ENCODE measurements at regions not wholly inside any gene's neighbourhood (a gene's known extent, or its start where the extent isn't known, plus 50 kb on each side); places are given as distances from the start of the nearest gene placed in this dataset.

DNA sequence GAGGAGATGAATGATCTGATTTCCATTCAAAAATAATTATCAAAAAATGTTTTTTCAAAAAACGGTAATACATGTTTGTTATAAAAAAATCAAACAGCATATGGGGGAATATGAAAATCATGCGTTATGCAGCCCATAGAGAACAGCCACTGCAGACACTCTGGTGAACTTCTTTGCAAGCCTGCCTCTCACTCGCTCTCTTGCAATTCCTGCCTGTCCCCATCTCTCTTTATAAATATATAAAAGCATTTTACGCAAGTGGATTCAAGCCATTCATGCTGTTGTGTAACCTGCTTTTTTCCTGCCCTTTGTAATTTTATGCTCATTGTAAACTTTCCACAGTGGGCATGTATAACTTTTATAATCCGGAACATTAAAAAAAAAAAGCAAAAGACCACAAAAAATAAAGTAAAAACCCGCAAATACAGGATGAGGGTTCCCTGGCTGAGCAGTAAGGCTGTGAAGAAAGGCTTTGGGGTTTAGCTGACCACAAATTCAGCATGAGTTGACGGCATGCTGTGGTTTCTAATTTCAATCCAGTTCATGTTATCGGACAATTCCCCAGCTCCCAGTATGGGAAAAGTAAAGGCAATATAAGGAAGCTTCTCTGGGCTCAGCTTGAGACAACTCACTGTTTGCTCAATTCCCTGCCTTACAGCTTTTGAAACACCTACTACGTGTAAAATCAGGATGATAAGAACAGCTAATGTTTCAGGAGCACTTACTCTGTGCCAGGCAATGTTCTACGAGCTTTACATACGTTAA lies 52.8 kb upstream of the ZBTB40 start:
- Histone ChIP-seq H3K27me3 (replicated peaks; ENCODE audit: insufficient read depth, low read length) (peaks cover 97% of the 10 kb centered on the region), H2AFZ (ENCODE audit: low read length) (no peak overlapping the region), H3K9ac (ENCODE audit: low read length) (no peak overlapping the region), H4K20me1 (ENCODE audit: insufficient read depth, low read length) (no peaks in the 10 kb centered on the region), H3K36me3 (replicated peaks; ENCODE audit: insufficient read depth, low read length) (no peaks in the 10 kb centered on the region), H3K9me2 (replicated peaks; ENCODE audit: insufficient read depth, low read length) (no peaks in the 10 kb centered on the region), H3K4me3 (ENCODE audit: low read length) (no peak overlapping the region), H3K9me3 (replicated peaks; ENCODE audit: insufficient read depth, low read length) (no peaks in the 10 kb centered on the region), H3K4me2 (ENCODE audit: low read depth, low read length) (no peak overlapping the region), H3F3A (ENCODE audit: insufficient read depth, low read length) (no peaks in the 10 kb centered on the region), H3K79me2 (ENCODE audit: low read length) (no peaks in the 10 kb centered on the region), H3K4me1 (ENCODE audit: low read length) (no peaks in the 10 kb centered on the region), H3K27ac (ENCODE audit: low read length) (no peak overlapping the region)
- TF ChIP-seq, protein P1, sequence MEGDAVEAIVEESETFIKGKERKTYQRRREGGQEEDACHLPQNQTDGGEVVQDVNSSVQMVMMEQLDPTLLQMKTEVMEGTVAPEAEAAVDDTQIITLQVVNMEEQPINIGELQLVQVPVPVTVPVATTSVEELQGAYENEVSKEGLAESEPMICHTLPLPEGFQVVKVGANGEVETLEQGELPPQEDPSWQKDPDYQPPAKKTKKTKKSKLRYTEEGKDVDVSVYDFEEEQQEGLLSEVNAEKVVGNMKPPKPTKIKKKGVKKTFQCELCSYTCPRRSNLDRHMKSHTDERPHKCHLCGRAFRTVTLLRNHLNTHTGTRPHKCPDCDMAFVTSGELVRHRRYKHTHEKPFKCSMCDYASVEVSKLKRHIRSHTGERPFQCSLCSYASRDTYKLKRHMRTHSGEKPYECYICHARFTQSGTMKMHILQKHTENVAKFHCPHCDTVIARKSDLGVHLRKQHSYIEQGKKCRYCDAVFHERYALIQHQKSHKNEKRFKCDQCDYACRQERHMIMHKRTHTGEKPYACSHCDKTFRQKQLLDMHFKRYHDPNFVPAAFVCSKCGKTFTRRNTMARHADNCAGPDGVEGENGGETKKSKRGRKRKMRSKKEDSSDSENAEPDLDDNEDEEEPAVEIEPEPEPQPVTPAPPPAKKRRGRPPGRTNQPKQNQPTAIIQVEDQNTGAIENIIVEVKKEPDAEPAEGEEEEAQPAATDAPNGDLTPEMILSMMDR (IDR thresholded peaks at IDR 0.05; ENCODE audit: low read length), result no peak
- no peak for TF ChIP-seq EZH2 (optimal IDR thresholded peaks at IDR 0.05; ENCODE audit: low read depth, low read length)
- TF ChIP-seq EZH2phosphoT487 (IDR thresholded peaks at IDR 0.05; ENCODE audit: low read length), result no peak
- DNase-seq, result no peak

DNA sequence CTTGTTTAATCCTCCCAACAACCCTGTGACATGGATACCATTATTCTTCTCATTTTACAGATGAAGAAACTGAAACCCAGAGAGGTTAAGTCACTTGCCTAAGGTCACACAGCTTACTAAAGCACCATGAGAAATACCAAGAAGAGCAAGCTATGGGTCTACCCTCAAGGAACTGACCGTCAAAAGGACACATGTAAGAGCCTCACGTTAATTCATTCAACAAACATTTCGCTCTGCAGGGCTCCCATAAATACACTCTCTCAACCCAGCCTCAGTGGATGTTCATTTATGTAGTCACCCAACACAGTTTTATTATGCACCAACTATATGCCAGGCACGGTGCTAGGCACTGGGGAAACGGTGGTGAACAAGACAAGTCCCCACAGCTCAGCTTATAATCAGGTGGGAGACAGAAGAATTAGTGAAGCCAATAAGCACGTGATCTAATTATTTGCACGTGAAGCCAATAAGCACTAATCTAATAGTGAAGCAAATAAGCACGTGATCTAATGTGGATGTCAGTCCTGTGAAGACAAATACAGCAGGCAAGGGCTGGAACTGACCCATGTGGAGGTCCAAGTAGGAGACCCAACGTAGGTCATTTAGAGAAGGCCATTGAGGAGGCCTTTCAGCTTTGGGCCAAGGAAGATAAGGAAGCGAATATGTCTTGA lies 52.1 kb upstream of the ZBTB40 start:
- peaks cover 99% of the 10 kb centered on the region for H3K27me3 ChIP-seq (replicated peaks; ENCODE audit: insufficient read depth, low read length)

More for the DNA sequence above, 52.1 kb upstream of the ZBTB40 start:
- Histone ChIP-seq H3K27ac (ENCODE audit: low read length) (no peak overlapping the region), H2AFZ (ENCODE audit: low read length) (no peak overlapping the region), H3K4me3 (ENCODE audit: low read length) (no peak overlapping the region), H3K9ac (ENCODE audit: low read length) (no peak overlapping the region), H3K9me2 (replicated peaks; ENCODE audit: insufficient read depth, low read length) (no peaks in the 10 kb centered on the region), H3K79me2 (ENCODE audit: low read length) (no peaks in the 10 kb centered on the region), H3K9me3 (replicated peaks; ENCODE audit: insufficient read depth, low read length) (no peaks in the 10 kb centered on the region), H3K36me3 (replicated peaks; ENCODE audit: insufficient read depth, low read length) (no peaks in the 10 kb centered on the region), H3K4me1 (ENCODE audit: low read length) (no peaks in the 10 kb centered on the region), H4K20me1 (ENCODE audit: insufficient read depth, low read length) (no peaks in the 10 kb centered on the region), H3F3A (ENCODE audit: insufficient read depth, low read length) (no peaks in the 10 kb centered on the region), H3K4me2 (ENCODE audit: low read depth, low read length) (no peak overlapping the region)
- TF ChIP-seq EZH2 (optimal IDR thresholded peaks at IDR 0.05; ENCODE audit: low read depth, low read length) (no peak), EZH2phosphoT487 (IDR thresholded peaks at IDR 0.05; ENCODE audit: low read length) (no peak)
- no peak for DNase-seq

Data from MM.1S (cell line).